HG03342 (cell line): ENCODE measurements at regions not wholly inside any gene's neighbourhood (a gene's known extent, or its start where the extent isn't known, plus 50 kb on each side); places are given as distances from the start of the nearest gene placed in this dataset.

Source experiments
- ATAC-seq: cut with Tn5 transposase; IDR thresholded peaks from one replicate; pipeline ENCODE4 v1.9.1; 2021; ENCODE audit warnings: mild to moderate bottlenecking, moderate library complexity; ENCODE audit not compliant: unreplicated experiment

GRCh38 chr13:68369739-68370138 lies 1139.6 kb upstream of the PCDH9 start:
- ATAC-seq = no peak

- no peak for ATAC-seq
These were observed 1138.8 kb upstream of the PCDH9 start for GRCh38 chr13:68368922-68369321.

GRCh38 chr13:68359105-68359504 lies 1129.0 kb upstream of the PCDH9 start:
- no peak for ATAC-seq

- no peak for ATAC-seq
These were observed 1128.2 kb upstream of the PCDH9 start for GRCh38 chr13:68358294-68358705.

- no peak for ATAC-seq
These were observed 1120.4 kb upstream of the PCDH9 start for GRCh38 chr13:68350554-68350953.

- ATAC-seq = no peak
These were observed 1117.1 kb upstream of the PCDH9 start for GRCh38 chr13:68347220-68347619.

GRCh38 chr13:68345963-68346531 lies 1115.9 kb upstream of the PCDH9 start:
- no peak for ATAC-seq

GRCh38 chr13:68323124-68323523 lies 1093.0 kb upstream of the PCDH9 start:
- ATAC-seq = no peak

GRCh38 chr13:68319384-68319783 lies 1089.2 kb upstream of the PCDH9 start:
- ATAC-seq = no peak

- no peak for ATAC-seq
These were observed 1074.3 kb upstream of the PCDH9 start for GRCh38 chr13:68304286-68304893.

GRCh38 chr13:68293631-68294030 lies 1063.5 kb upstream of the PCDH9 start:
- no peak for ATAC-seq

GRCh38 chr13:68292601-68293000 lies 1062.5 kb upstream of the PCDH9 start:
- no peak for ATAC-seq

GRCh38 chr13:68291595-68291994 lies 1061.5 kb upstream of the PCDH9 start:
- ATAC-seq = no peak

GRCh38 chr13:68275758-68276157 lies 1045.6 kb upstream of the PCDH9 start:
- ATAC-seq = no peak

- no peak for ATAC-seq
These were observed 1042.5 kb upstream of the PCDH9 start for GRCh38 chr13:68272652-68273051.

- ATAC-seq = no peak
These were observed 1034.6 kb upstream of the PCDH9 start for GRCh38 chr13:68264692-68265091.

GRCh38 chr13:68261105-68261504 lies 1031.0 kb upstream of the PCDH9 start:
- no peak for ATAC-seq

- no peak for ATAC-seq
These were observed 1027.1 kb upstream of the PCDH9 start for GRCh38 chr13:68257111-68257842.

- no peak for ATAC-seq
These were observed 1024.0 kb upstream of the PCDH9 start for GRCh38 chr13:68254151-68254550.

GRCh38 chr13:68234274-68234673 lies 1004.1 kb upstream of the PCDH9 start:
- ATAC-seq = no peak

GRCh38 chr13:68232351-68233130 lies 1002.4 kb upstream of the PCDH9 start:
- ATAC-seq = no peak
